Activated naive CD8-positive, alpha-beta T cell treated with anti-CD3 and anti-CD28 coated beads, Interleukin-2, amount 50 U/mL, for 16 hours (primary cell): ENCODE measurements at regions not wholly inside any gene's neighbourhood (a gene's known extent, or its start where the extent isn't known, plus 50 kb on each side); places are given as distances from the start of the nearest gene placed in this dataset.

ENCODE experiments used
- DNase-seq: peaks from one replicate; pipeline ENCODE4 v3.0.0-alpha.2; 2020; ENCODE audit warnings: low read depth, low spot score

DNA sequence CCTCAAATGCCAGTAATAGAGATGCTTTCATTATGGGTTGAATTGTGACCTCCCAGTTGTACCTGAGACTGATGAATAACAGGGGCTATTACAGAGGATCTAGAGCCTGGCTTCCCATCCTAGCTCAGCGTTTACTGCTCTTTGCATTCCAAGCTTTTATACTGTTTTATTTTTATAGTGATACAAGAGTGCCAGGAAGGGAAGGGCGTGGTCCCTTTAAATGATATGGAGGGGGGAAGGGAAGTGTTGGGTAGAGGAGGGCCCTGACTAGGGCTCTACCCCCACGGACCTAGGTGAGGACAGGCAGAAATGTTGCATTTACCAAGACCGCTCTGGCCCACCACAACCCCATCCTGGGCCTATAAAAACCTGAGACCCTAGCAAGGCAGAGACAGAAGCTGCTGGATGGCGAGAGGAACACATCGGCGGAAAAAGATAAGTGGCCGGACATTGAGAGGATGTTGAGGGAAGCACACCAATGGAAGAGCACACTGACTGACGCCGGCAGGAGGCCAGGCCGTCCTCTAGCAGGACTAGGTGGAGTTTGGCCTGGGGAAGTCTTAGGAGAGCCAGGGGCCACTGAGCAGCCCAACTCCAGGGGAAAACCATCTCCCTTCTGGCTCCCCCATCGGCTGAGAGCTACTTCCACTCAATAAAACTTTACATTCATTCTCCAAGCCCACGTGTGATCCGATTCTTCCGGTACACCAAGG lies 1025.9 kb downstream of the TTLL7 start:
- DNase-seq: no peak

DNA sequence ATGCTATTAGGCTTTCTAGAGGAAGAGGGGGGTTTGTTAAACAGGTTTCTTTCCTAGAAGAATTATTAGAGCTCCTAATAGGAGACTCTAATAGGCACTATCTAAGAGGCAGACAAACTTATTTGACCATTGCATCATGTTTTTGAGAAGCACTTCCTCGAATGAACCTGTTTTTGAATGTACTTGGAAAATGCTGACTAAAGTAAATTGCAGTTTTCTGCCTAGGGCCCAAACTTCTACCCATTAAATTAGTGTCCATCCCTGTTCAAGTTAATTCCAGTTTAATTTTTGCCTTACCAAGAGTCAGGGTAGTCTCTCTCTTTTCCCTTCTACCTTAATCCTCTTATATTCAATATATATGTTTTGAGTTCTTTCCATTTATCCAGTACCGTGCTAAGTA lies 1029.6 kb downstream of the TTLL7 start:
- no peak for DNase-seq

DNA sequence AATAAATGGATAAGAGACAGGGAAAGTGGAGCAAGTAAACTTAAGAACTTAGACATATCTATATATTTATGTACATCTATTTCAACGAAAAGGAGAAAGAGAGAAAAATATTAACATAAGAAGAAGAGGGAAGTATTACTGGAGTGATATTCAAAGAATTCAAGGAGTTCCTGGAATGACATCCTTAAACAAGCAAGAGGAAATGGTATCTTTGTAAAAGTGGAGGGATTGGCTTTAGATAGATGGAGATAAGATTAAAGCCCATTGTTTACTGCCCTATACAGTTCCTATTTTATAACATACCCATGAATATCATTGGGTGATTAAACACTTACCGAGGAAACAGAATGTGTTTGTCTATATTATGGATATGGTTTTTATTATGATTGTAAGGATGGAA lies 1036.3 kb downstream of the TTLL7 start:
- no peak for DNase-seq

DNA sequence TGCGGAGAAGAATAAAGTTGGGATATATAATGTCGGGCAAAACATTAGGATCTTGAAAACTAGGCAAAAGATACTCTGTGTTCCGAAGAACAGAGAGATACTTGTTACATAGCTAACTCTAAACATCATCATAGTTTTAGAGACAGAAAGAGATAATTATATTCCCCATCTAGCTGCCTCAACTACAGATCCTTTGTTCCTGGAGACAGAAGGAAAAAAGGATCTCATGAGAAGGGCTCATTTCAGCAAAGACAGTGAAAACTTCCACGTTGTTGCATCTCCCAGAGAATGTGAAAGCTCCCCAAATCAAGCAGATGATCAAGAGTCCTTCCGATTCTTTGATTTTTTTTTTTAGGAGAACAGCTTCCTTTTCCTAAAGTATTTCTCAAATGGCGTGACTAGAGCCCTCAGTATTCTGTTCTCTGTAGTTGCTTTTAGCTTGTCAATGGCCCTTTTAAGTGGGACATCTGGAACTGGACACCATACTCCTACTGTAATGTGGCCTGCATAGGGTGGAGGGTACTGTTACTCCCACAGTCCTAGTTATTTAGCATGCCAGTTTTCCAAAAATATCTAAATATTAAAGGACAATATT lies 1048.2 kb downstream of the TTLL7 start:
- no peak for DNase-seq

GRCh38 chr1:82948386-82948785 lies 1050.5 kb downstream of the TTLL7 start:
- DNase-seq: no peak

DNA sequence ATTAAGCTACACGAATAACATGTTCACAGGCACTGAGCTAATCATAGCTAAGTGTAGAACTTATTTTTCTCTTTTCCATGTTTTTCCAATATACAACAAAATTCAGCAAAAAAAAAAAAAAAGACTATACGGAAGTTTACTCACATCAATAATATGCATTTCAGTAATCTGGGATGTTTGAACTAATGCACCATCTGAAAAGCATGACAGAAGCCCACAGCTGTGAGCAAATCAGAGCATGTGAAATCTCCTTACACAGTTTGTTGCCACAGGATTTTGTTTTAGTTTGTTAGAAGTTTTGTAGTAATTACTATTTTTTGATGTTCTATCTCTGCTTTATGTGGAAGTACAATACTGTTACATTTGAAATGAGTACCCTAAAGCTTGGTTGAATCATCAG lies 1051.7 kb downstream of the TTLL7 start:
- no peak for DNase-seq

DNA sequence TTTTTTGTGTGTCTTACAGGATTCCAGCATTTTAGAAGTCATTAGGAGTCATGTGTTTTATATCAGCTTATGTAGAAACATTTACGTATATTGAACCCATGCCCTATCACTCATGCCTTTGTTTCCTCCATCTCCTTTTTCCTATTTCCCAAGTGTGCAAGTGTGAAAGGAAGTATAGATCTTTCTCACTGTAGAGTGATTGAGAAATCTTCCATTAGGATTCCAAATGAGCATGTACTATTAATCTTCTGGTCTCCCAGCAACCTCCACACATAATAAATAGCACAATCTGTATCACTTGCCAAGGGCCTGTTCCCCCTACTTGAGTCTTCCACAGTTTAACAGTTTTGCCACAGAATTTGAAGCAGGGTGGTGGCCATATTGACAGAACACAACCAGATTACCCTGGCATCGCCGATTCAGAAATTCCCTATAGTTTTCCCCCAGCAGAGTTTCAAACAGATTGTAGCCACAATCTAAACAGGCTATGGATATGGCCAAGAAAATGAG lies 1052.8 kb downstream of the TTLL7 start:
- DNase-seq: no peak

DNA sequence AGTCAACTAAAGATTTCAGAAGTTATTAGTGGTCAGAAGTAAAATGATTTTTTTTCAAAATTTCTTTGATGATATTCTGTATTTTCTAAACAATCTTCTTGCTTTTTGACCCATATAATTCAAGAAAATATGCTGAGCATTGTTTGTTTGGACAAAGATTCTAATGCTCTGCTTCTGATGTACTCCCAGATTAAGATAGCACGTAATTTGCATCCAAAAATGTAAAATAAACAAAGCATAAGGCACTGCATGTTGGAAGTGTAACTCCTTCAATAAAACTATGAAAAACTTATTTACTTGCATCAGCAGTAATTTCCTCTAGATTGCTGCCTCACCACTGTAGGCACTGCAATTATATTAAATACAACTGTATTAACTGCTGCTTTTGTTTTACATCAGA lies 1054.1 kb downstream of the TTLL7 start:
- DNase-seq: no peak

- no peak for DNase-seq
Measured at GRCh38 chr1:82934074-82934473, 1064.9 kb downstream of the TTLL7 start.

DNA sequence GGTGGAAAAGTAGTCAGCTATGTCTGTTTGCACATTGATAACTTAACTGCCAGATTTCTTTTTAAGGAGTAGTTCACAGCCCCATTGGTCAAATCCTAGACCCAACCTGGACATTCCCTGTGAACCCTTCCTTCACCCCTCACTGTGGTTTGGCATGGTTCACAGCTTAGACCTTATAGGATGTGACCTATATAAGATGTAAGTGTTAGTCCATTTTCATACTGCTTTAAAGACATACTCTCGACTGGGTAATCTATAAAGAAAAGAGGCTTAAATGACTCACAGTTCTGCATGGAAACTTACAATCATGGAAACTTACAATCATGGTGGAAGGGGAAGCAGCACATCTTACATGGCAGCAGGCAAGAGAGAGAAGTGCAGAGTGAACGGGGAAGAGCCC lies 1066.2 kb downstream of the TTLL7 start:
- DNase-seq: no peak

- no peak for DNase-seq
Measured at GRCh38 chr1:82932207-82932606, 1066.7 kb downstream of the TTLL7 start.

DNA sequence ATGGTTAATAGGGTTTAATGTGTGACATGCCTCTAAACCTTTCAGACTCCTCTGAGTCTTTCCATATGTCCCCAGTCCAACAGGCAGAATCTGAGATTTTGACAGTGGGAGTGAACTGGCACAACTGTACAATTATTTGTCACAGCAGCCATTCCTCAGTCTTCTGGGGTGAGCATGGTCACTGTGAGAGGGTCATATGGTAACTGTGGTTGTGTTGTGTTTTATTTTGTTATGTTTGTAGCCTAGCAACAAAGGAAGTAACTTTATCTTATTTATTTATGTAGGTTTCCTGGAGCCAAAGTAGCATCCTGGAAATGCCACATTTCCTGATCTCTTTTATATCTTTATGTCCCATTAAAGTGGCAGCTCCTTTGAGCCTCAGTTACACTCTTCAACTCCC lies 1067.9 kb downstream of the TTLL7 start:
- DNase-seq: no peak

DNA sequence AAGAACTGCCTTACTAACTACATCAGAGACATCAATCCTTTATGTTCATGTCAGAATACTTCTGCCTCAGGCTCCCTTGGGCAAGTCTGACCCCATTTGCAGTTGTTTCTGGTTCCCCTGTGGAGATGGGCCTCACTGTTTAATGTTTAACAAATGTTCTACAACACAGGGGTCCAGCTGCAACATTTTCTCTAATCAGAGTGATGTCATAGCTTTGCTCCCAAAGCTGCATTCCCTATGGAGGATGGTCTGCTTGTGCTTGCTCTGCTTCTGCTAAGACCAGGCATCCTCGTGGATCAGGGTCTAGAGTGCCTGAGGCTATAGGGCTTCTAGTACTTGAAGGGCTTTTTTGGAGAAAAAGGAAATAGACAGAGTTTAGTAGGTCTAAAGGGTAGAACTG lies 1071.2 kb downstream of the TTLL7 start:
- DNase-seq: no peak

DNA sequence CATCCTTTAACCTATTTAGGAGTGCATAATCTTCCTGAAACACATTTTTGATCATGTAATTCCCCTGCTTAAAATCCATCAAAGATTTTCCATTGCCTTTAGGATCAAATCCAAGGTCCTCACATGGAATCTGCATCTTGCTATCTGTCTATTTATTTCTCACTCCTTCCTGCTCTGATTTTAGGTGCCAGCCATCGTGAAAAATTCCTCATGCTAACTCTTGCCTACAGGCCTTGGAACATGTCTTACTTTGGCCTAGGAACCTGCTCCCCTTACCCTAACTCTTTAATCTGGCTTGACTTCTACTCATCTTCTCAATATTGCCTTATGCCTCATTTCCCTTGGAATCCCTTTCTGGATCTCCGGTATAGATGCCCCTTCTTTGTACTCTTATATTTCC lies 1074.3 kb downstream of the TTLL7 start:
- DNase-seq: no peak

- no peak for DNase-seq
Measured at GRCh38 chr1:82923931-82924330, 1075.0 kb downstream of the TTLL7 start.

DNA sequence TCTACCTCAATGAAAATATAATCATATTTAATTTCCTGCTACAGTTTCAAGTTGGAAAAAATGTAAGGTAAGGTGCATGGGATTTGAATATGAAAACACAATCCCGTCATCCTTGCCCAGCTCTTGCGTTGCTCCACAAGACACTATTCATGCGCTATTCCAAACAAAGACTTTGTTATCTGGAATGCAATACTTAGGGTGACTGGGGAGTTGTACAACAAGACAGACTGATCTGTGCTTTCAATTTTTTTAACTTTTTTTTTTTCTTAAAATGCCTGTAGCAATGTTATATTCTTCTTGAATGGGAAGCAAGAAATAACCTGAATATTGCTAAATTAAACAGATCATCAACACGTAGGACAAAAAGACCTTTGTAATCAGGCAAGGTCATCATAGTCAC lies 1077.2 kb downstream of the TTLL7 start:
- DNase-seq: no peak

DNA sequence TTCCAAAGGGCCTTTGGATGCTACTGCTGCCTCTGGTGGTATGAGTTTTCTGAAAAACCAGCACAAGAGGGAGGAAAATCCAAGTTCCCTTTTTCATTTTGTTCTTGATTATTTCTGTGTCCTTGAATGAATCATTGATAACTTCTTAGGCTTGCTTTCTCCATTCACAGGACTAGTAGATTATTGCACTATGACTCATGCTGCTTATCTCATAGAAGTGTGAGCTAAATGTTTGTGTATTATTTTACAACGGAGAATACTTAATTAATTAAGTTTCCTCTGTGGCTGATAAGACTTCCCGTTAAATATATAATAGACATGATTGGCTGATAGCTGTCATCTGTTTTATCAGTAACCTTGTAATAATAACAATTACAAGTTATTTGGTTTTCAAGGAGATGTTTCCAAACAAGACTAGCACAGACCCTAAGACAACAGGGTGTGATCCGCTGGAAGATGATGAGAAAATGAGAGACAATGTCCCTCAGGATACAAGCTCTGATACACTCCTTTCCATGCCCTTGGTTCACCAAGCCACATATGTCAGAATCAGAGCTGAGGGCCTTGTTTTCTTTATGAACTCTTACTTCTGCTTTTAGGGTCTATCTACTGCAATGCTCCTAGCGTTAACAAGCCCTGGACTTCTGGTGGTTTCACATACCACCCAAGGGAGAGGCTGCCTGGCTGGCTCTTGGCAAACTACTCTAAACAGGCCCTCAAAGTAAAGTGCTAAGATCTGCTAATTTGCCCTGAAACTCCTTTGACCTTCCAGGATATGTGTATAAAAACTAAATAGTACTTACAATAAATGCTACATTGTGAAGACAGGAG lies 1078.3 kb downstream of the TTLL7 start:
- DNase-seq: no peak

- DNase-seq: no peak
Measured at GRCh38 chr1:82919837-82920236, 1079.1 kb downstream of the TTLL7 start.

DNA sequence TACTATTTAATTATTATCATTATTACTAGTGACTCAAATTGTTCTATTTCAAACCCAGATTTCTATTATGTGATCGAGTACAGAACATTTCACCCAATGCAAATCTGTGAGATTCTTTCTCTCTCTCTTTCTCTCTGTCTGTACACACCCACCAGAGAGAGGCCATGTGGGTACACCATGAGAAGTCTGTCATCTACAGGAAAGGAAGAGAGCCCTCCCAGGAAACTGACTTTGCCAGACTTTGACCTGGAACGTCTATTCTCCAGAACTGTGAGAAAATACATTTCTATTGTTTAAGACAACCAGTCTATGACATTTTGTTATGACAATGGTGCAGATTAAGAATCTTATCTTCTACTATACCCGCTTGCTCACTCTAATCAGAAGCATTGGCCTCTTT lies 1091.6 kb downstream of the TTLL7 start:
- no peak for DNase-seq

DNA sequence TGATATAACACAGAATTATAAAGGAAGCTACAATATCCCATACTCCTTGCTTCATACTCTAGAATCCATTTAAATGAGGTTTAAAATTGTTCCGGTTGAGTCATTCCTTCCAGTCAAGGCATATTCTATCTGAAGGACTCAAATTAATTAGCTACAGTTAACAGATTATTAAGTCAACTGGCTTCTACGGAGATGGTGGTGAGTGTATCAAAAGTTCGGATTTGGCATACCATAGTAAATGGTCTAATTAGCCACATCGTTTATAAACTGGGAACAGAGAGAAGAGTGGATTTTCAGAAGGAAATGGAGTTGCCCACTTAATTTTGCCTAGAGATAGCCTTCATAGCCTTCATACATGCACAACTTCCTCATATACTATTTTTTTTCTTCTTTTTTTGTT lies 1095.3 kb downstream of the TTLL7 start:
- no peak for DNase-seq

GRCh38 chr1:82901561-82901960 lies 1097.4 kb downstream of the TTLL7 start:
- no peak for DNase-seq

GRCh38 chr1:82901118-82901517 lies 1097.8 kb downstream of the TTLL7 start:
- DNase-seq: no peak

DNA sequence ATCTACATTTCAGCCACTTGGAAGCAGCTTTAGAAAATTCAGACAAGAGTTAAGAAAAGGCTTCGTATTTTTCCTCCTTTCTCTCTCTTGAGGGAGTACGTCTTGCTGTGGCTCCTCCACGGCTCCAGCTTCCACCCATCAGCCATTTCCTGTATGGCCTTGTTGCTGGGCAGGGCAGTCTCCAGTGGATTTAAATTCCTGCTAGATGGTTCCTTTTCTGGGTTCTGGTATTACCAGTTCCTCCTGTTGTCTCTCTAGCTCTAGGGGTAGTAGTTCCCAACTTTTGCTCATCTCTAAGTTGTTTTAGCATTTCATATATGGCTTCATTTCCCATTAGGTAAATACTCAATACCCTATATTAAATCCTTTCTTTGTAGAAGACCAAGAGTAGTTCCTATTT lies 1098.3 kb downstream of the ADGRL2 start:
- DNase-seq: no peak
